ENCODE measurements at regions not wholly inside any gene's neighbourhood (a gene's known extent, or its start where the extent isn't known, plus 50 kb on each side); places are given as distances from the start of the nearest gene placed in this dataset.

DNA sequence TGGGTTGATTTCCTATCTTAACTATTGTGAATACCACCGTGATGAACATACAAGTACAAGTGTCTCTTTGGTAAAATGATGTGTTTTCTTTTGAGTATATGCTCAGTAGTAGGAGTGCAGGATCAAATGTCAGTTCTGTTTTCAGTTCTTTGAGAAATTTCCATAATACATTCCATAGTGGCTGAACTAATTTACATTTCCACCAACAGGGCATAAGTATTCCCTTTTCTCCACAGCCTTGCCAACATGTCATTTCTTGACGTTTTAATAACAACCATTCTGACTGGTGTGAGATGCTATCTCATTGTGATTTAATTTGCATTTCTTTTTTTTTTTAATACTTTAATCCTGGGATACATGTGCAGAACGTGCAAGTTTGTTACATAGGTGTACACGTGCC, 268.8 kb downstream of the CENPW start:
- no peak for DNase-seq

DNA sequence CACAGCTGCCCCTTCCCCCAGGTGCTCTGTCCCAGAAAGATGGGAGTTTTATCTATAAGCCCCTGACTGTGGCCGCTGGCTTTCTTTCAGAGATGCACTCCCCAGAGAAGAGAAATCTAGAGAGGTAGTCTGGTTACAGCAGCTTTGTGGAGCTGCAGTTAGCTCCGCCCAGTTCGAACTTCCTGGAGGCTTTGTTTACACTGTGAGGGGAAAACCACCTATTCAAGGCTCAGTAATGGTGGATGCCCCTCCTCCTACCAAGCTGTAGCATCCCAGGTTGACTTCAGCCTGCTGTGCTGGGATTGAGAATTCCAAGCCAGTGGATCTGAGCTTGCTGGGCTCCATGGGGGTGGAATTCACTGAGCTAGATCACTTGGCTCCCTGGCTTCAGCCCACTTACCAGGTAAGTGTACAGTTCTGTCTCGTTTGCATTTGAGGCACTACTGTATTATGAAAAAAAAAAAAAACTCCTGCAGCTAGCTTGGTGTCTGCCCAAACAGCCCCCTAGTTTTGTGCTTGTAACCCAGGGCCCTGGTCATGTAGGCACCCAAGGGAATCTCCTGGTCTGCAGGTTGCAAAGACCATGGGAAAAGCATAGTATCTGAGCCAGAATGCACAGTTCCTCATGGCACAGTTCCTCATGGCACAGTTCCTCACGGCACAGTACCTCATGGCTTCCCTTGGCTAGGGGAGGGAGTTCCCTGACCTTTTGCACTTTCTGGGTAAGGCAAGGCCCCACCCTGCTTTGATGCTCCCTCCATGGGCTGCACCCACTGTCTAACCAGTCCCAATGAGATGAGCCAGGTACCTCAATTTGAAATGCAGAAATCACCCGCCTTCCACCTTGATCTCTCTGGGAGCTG, 275.0 kb downstream of the CENPW start:
- DNase-seq = no peak

GRCh38 chr6:126616866-126617265, 277.0 kb downstream of the CENPW start:
- no peak for DNase-seq

DNA sequence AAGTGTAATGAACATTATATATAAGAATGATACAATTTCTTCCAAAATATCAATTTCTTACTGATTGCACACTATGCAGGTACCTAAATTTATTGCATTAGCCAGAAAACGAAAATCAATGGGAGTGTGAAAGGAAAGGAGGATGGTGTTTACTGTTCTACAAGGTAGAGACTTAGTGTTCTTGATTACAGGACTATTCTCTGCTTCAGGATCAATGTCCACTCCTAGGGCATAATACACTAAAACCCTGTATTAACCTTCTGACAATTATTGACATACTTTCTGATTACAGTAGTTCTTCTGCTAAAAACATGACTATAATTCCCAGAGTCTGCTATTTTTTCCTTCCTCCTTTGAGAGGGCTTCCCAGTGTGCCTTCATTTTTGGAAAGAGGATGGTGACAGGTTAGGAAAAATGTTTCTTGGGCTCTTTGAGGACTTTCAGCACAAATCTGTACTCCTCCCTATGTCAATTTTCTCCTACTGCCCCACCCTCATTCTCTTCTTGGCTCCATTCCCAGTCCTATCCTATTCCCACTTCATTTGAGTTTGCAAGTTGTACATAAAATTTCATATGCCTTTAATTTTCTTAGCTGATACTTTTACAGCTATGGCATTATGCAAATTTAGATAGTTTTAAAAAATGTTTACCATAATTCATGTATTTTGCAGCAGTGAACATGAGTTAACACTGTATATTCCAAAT, 278.9 kb downstream of the CENPW start:
- no peak for DNase-seq

DNA sequence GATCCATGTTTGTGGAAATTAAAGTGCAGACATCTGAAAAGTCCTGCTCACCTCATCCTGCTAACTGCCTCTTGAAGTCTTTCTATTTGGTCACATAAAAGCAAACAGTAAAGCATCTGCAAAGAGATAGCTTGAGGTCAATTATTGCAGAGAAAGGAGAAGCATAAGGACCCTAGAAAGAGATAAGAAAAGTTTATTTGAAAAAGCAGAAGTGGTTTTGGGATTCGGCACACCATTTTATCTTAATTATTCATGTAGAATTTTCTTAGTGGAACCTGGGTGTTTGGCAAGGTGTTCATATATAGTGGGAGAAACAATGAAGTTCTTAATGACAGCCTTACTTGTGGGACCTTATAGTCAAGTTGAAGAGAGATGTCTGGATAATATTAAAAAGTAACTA, 280.8 kb downstream of the CENPW start:
- DNase-seq = no peak

DNA sequence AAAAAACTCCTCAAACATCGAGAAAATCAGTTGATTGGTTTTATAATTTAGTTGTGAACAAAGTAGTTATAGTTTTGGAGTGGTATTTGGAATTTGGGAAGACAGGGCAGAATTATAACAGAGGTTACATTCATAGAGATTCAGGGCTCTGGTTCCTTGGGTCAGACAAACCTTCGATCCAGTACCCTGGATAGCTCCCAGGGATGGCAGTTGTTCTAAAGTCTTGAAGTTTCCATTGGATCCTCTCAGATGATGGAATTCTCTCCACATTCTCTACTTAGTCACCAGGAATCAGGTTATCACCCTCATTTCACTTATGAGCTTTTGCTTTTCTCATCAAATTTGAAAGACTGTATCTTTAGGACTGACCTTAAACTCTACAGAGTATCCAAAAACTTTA, 285.1 kb downstream of the CENPW start:
- no peak for DNase-seq

DNA sequence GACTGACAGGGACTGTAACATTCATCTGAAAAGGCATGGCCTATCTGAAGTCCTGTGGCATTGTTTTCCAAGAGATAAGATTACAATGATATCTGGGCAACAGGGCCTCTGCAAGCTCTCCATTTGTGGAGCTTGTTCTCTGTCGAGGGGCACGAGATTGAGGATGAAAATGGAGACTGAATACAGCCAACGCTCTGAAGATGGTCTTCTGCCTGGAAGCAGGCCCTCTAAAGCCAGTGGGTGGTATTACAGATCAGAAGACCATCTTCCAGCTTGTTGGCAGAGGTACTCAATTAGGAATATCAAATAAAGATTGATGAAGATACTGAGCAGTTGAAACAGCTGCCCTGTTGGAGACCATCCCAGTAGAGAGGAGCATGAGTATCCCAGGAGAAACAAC, 288.2 kb downstream of the CENPW start:
- DNase-seq = no peak

DNA sequence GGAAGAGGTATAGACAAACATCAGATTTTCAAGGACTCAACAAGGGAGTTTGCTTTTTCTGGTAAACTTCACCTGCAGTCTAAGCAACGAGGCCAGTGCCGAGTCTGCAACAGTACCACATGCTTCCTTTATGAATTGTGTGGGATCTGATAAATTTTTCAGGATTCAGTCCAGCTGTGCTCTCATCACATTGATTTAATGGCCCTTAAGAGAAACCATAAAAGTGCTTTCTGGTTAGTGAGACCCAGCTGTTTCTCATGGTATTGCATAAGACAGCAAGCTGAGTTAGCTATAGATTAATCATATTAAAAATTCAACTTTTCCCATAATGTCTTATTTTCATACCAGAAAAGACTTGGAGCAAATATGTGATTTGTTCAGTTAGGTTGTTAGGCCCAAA, 291.4 kb downstream of the CENPW start:
- DNase-seq = no peak

DNA sequence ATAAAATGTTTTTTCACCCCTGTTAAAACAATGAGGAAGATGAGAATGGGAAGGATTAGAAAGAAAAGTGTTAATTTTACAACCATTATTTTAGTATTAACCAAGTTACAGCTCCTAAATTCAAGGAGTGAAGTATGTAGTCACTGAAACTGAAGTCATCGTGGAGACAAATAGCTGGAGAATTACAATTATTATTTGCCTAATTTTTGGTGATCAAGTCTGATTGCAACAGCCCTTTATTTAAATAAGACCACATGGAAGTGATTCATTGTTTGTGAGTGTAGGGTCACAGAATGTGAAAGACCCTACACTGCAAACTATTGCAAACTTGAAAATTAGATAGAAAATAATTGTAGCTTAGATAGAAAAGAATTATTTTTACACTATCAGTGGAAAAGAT, 292.4 kb downstream of the CENPW start:
- DNase-seq = no peak

DNA sequence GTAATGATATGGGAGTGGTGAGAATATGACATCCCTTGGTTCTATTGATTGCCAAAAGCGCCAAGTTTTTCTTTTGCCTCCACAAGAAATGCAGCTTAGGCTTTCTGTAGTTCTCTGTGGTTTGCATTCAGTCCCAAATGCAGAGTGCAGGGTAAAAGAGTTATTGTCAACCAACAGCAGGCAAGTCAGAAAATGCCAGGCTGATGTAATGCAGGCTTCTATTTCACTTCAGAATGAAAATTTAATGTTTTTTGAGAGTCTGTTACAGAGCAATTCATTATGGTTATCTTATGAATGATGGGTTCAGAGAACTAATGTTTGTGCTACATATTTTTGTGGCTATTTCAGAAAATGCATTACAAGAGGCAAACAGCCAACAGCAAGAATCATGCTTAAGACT, 293.5 kb downstream of the CENPW start:
- DNase-seq = no peak

GRCh38 chr6:126640356-126640755, 300.4 kb downstream of the CENPW start:
- DNase-seq = no peak

- no peak for DNase-seq
Observed at GRCh38 chr6:126640921-126641320, 301.0 kb downstream of the CENPW start.

DNA sequence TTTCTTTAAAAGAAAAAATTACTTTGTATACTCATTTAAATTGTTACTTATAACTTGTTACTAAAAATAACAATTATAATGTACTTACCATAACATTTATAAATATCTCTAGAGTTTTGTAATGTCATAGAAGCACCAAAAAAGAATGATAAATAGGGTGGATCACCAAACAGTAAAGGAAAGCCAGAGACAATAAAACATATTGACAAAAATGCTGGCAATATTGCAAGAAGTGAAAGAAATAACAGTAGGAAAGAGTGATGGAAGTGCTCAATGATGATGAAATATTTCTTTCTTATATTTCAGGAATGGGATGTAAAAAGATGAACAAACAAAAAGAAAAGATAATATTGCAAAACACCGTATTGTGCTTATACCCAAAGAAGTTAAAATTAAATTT, 301.7 kb downstream of the CENPW start:
- no peak for DNase-seq

DNA sequence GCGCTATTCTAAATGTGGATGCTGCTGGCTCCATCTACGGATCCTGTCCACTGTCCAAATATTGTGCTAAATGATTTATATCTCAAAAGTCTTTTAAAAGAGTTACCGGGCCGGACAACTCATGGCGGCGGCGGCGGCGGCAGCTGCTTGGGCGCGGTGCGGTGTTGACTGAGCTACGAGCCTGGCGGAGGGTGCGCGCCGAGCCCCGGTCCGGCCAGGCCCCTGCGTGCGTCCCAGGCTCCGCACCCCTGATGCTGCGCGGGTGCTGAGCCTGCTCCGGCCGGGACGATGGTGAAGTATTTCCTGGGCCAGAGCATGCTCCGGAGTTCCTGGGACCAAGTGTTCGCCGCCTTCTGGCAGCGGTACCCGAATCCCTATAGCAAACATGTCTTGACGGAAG, 303.4 kb downstream of the CENPW start:
- DNase-seq = no peak

DNA sequence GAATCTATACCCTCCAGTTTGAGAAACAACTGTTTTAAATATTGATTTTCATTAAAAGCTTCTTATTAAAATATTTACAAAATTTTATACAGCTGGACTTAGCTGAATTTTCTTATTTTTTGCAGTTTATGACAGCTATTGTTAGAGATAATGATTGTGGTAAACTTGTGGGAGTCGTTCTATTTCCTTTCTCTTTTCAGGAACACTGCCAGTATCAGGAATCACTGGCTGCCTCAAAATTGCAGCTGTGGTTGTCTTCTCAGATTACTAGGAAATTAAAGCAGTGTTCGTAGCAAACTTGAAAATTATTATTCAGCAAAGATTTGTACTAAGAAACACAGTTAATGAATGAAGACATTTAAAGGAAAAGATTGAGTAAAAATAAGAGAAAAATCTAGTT, 311.0 kb downstream of the CENPW start:
- no peak for DNase-seq

DNA sequence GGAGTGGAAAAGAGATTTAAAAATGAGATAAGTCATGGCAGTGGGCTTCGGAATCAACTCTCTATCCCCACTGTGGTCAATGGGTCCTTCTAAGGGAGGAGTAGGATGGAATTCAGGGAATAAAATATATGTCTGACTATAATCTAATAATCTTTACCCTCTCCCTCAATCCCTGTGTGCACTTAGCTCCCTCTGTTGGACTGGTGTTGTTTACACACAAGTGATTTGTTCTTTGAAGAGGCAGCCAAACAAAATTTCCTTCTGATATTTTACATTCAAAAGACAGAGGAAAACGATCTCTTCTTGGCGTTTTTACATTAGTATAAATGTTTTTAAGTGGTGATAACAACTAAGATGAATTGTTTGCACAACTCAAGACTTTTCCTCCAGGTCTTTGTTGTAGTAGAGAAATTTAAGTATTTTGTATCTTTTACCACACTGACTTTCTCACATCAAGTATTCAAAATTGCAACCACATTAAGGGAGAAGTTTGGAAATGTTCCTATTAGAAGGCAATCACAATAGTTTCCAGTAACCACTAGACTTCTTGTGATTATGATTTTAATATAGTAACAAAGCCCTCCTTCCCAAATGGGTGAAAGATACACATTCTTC, 317.8 kb downstream of the CENPW start:
- DNase-seq = no peak

DNA sequence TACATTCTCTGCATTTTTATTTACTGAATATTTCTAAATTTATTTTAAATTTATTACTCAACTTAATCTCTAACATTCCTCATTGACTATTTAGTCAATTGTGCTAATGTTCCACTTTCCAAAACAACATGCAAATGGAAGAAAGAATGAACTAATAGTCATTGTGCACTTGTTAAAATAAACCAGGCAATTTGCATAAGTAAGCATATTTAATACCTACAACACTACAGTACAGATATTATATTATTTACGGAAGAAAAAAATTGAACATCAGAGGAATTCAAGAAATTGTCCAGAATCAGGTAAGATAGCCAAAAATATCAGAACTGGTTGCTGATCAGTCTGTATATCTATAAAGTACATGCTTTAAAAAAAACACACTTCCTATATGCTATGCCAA, 320.5 kb downstream of the CENPW start:
- DNase-seq = no peak

- no peak for DNase-seq
Observed at GRCh38 chr6:126661646-126662045, 321.7 kb downstream of the CENPW start.

DNA sequence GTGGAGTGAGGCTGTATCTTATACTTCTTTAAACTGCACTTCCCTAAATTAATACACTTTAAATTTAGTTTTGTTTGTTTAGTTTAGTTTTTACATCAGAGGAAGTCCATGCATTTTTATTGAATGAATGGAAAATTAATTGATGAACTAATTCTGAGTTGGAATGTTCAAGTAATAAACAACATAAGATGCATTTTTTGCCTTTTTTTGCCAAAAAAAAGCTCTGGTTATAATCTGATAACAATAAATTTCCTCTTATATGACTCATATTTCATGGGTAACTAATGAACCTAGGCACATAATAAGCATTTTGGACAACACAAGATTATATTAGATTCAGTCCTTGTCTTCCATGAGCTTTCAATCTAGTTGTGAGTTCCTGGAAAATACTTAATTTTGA, 323.1 kb downstream of the CENPW start:
- DNase-seq = no peak

- DNase-seq = no peak
Observed at GRCh38 chr6:126664271-126664670, 324.4 kb downstream of the CENPW start.

DNA sequence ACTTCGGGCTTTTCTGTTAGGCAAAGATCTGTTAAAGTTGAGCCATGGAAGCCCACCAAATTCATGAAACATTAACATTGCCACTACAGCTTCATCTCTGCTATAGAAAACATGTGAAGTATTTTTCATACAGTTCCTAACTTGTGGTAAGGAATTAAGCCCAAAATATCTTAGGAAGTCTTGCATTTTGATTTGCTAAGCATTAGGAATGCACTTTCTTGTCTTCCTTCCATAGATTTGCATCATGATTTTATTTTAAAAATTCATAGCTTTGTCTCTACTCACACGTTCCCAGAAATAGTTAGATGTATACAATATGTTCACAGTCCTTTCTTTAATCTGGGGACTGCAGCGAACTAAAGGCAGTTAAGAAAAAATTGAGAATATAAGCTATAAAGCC, 325.6 kb downstream of the CENPW start:
- DNase-seq = no peak

DNA sequence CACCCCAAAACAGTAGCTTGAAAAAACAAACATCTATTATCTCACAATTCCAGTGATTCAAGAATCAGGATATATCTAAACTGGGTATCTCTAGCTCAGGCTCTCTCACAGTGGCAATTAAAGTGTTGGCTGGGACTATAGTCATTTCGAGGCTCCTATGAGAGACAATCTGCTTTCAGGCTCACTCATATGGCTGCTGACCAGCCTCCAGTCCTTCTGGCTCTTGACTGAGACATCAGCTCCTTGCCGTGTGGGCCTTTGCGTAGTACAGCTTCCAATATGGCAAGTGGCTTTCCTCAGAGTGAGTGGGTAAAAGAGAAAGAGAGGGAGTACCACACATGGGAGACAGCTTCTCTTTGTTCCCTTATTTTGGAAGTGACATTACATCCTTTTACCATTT, 327.2 kb downstream of the CENPW start:
- no peak for DNase-seq

GRCh38 chr6:126667728-126668127, 327.8 kb downstream of the CENPW start:
- DNase-seq = no peak

DNA sequence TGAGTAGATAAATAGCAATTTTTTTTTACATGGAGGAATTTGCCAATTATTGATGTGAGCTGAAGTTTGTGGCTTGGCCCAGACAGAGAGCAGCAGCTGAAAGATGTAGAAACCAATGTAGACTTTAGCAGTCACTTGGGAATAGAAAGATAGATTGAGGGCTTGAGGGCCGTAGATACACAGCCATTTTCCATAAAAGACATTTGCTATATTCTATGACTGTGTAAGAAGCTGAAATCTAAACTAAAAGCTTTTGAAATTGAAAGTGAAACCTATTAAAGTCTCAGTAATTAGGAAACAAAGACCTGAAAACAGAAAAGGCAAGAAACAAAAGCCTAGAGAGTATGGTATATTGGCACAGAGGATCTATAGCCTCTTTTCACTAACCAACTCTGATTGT, 332.7 kb downstream of the CENPW start:
- no peak for DNase-seq
